NCI-H748 (cell line): ENCODE measurements at regions not wholly inside any gene's neighbourhood (a gene's known extent, or its start where the extent isn't known, plus 50 kb on each side); places are given as distances from the start of the nearest gene placed in this dataset.
A peak's percentile ranks its signal among the peaks of the same experiment; 100 is the strongest.
"Not testable (repeated sequence)": the region's sequence is repeated elsewhere in the genome, so short reads cannot be mapped to it uniquely, and the experiment has no call there.

Experiments
- DNase-seq: peaks from one replicate; lab custom pipeline; 2025; ENCODE audit not compliant: unreplicated experiment; lab: John Stamatoyannopoulos, UW

- no peak for DNase-seq
Measured at GRCh38 chr16:22705799-22706198, 108.2 kb upstream of the HS3ST2 start.

DNA sequence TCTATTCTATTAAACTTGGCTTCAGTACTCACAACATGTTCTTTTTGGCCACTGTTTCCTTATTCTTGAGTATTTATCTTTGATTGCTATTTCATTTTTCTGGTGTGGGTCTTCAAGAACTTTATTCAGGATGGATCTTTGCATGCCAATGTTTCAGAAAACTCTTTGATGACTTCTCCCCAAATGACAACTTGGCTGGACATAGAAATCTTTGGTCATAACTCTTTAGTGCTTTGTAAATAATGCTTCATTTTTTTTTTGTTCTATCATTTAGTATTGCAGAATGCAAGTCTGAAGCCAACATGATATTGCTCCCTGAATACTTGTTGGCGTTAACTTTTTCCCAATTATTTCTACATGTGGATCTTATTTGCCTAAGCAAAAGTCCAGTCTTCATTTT, 103.6 kb upstream of the HS3ST2 start:
- DNase-seq = no peak

GRCh38 chr16:22711847-22712246, 102.1 kb upstream of the HS3ST2 start:
- peak; percentile 8 for DNase-seq

DNA sequence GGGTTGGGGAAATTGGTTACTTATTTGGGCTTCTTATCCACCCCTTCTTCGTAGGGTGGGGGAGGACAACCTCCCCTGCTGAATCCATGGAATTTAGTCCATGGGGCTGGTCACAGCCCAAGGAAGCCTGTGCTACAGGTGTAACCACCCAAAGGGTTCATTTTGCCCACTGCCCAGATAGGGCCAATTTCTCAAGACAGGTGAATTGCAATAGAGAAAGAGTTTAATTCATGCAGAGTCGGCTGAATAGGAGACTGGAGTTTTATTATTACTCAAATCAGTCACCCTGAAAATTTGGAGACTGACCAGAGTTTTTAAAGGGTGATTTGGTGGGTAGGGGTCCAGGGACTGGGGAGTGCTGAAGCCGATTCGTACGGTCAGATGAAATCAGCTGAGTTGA, 101.5 kb upstream of the HS3ST2 start:
- DNase-seq = no peak

DNA sequence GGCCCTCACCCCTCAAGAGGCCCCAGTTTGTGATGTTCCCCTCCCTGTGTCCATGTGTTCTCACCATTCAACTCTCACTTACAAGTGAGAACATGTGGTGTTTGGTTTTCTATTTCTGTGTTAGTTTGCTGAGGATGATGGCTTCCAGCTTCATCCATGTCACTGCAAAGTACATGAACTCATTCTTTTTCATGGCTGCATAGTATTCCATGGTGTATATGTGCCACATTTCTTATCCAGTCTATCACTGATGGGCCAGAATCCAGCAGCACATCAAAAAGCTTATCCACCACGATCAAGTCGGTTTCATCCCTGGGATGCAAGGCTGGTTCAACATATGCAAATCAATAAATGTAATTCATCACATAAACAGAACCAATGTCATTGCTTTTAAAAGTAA, 95.4 kb upstream of the HS3ST2 start:
- not testable (repeated sequence) for DNase-seq

DNA sequence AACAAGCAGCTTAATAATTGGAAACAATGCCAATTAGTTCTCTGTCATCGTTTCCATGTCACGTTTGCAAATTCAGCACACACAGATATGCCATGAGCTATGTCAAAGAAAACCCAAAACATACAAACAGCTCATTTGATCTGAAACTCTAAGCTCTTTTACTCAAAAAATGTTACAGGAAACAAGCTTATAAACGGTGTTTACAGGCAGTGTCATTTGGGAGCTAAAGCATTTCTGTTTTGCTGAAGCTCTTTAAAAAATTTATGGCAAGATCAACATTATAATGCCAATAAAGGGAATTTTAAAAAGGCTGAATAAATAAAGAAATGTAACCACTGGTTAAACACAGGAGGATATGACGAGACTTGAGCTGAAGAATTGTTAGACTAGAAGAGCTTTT, 94.0 kb upstream of the HS3ST2 start:
- DNase-seq = no peak

DNA sequence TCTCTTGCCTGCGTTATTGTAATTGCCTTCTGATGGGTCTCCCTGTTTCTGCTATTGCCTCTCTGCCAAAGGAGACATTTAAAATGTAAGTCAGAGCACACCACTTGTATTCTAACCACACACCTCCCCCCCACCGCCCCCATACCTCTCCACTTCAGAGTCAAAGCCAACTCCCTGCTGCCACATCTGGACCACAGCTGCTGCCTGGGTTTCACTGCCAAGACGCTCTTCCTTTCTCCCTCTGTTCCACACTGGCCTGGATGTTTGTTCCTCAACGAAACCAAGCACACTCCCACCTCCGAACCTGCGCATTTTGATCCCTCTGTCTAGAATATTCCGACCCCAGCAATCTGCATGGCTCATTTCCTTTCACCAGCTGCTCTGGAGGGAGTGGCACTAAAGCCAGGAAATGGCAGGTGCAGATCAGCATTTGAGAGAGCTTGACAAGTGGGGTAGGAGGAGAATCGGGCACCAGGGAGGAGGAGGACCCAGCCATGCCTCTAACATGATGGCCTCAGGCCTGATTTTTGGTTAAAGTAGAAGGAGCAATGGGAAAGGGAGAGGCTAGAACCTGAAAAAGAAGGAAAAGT, 92.4 kb upstream of the HS3ST2 start:
- peak; percentile 65 for DNase-seq

DNA sequence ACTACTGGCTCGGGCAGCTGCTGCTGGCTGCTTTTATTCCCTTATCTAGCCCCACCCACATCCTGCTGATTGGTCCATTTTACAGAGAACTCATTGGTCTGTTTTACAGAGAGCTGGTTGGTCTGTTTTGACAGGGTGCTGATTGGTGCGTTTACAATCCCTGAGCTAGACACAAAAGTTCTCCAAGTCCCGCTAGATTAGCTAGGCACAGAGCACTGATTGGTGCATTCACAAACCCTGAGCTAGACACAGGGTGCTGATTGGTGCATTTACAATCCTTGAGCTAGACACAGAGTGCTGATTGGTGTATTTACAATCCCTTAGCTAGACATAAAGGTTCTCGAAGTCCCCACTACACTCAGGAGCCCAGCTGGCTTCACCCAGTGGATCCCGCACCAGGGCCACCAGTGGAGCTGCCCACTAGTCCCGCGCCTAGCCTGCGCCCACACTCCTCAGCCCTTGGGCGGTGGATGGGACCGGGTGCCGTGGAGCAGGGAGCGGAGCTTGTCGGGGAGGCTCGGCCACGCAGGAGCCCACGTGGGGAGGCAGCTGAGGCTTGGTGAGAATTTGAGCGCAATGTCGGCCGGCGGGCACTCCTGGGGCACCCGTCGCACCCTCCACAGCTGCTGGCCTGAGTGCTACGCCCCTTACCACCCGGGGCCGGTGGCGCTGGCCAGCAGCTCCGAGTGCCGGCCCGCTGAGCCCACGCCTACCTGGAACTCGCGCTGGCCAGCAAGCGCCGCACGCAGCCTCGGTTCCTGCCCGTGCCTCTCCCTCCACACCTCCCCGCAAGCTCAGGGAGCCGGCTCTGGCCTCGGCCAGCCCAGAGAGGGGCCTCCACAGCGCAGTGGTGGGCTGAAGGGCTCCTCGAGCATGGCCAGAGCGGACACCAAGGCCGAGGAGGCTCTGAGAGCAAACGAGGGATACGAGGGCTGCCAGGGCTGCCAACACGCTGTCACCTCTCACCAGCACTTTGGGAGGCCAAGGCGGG, 91.1 kb upstream of the HS3ST2 start:
- DNase-seq = not testable (repeated sequence)

- peak; percentile 46 for DNase-seq
Measured at GRCh38 chr16:22726868-22727267, 87.1 kb upstream of the HS3ST2 start.

DNA sequence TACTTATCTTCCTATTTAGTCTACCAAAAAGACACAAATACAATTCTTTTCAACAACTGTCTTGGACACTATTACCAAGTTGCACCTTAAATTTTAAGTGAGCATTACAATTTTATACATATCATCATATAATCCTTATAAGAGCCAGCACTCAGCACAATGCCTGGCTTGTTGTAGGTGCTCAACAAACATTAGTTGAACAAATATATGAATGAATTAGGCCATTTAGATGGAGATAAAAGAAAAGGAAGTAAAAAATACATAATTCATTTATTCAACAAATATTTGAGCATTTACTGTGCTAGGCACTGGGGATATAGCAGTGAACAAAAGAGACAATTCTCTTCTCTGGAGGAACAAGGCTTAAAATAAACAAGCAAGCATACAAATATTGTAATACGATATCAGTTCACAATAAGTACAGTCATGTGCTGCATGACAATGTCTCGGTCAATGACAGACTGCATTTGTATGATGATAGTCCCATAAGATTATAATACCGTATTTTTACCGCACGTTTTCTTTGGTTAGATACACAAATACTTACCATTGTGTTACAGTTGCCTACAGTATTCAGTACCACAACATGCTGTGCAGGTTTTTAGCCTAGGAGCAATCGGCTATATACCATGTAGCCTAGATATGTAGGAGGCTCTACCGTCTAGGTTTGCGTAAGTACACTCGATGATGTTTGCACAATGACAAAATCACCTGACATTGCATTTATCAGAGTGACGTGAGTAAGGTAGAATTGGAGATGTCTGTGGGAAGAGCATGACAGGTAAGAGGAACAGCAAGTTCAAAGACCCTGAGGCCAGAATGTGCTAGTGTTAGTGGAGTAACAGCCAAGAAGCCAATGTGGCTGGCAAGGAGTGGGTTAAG, 86.4 kb upstream of the HS3ST2 start:
- DNase-seq = peak; percentile 92

DNA sequence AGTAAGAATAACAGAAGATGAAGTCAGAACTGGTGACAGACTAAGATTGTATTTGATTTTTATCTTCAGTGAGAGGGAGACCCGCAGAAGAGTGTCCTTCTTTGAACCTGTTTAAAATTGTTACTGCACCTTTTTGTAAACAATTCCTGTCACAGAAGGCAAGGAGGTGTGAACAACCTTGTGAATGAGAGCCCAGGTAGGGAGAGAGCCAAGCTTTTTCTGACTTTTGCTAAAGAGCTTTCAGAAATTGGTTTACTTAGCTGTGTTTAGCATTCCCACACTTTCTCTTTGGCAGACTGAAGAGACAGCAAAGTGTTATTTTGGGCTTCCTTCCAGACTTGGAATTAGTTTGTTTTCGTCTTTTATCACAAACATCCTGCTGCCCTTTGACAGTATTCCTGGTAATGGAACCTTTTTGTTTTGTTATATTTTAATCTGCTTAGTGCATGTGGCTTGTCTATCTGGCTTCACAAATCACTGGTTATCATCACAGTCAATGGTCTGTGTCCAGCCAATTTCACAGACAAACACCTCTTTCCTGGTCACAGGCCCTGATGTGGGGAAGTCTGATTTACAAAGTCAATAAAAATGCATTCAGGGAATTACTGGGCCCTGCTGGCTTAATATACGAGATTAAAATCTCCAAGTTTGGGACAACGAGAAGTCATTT, 85.7 kb upstream of the HS3ST2 start:
- peak; percentile 38 for DNase-seq

GRCh38 chr16:22732400-22732799, 81.6 kb upstream of the HS3ST2 start:
- no peak for DNase-seq

- no peak for DNase-seq
Measured at GRCh38 chr16:22732959-22733358, 81.0 kb upstream of the HS3ST2 start.

DNA sequence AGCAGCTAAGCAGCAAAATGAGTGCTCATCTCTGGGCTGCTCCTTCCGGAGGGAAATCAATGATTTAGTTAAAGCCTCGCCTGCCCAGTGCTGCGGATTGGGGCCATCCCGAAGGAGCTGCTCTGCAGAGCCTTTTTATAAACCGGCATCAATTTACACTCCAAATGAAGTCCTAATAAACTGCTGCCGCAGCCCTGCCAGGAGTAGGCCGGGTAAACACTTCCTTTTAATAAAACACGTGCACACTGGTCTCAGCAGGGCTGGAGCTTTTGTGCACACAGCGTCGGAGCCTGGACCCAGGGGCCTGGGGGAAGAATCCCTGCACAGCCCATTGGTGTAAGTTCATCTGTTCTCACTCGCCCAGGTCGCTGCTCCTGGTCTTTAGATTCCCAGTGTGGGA, 79.6 kb upstream of the HS3ST2 start:
- peak; percentile 19 for DNase-seq

GRCh38 chr16:22736791-22737190, 77.2 kb upstream of the HS3ST2 start:
- DNase-seq = no peak

DNA sequence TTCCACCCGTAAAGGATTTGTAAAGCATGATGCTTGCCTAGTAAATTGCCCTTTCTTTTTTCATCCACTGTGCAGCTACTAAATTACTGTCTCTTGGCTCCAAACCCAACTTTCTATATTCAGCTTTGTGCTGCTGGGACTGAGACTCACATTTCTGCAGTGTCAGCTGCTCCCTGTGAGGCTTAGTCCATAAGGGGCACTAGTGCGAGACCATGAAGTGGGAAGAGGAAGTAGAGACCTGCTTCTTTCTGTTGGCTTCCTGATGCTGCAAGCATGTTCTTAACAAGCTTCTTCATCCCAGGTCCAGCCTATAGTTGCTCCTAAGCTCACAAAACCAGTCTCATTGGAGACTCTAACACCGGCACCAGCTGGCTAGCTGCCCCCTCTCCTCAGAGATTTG, 74.9 kb upstream of the HS3ST2 start:
- no peak for DNase-seq

- DNase-seq = no peak
Measured at GRCh38 chr16:22743401-22743800, 70.6 kb upstream of the HS3ST2 start.

- DNase-seq = no peak
Measured at GRCh38 chr16:22751104-22751667, 62.8 kb upstream of the HS3ST2 start.

DNA sequence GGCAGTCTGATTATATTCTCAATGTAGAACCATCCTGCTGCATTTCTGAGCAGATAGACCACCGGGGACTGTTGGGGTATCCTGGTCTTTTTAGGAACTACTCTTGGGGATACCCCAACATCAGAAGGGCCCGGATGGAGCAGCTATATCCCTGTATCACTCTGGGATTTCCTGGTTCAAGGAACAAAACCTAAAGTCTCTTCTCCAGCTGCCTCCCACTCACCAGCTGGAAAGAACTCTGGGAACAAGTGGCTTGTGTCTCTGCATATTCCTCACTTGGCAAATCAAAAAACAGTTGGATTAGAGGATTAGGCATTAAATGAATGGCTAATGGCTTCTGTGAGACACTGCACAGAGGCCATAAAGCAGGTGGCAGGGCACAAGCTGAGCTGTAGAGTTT, 62.3 kb upstream of the HS3ST2 start:
- DNase-seq = no peak

- DNase-seq = no peak
Measured at GRCh38 chr16:22753451-22753850, 60.5 kb upstream of the HS3ST2 start.

- DNase-seq = no peak
Measured at GRCh38 chr16:22754577-22754976, 59.4 kb upstream of the HS3ST2 start.
